ENCODE measurements at regions not wholly inside any gene's neighbourhood (a gene's known extent, or its start where the extent isn't known, plus 50 kb on each side); places are given as distances from the start of the nearest gene placed in this dataset.

- TF ChIP-seq CTCF (IDR thresholded peaks at IDR 0.05; ENCODE audit: extremely low read depth, missing control alignments) = no peak
- DNase-seq (ENCODE audit: low spot score) = no peak
Measured at GRCh38 chr5:34570721-34571676, 85.1 kb upstream of the RAI14 start.

GRCh38 chr5:34571677-34572041 is 84.5 kb upstream of the RAI14 start:
- DNase-seq (ENCODE audit: low spot score) = no peak

GRCh38 chr5:34574936-34575467 is 81.1 kb upstream of the RAI14 start:
- no peak for TF ChIP-seq CTCF (IDR thresholded peaks at IDR 0.05; ENCODE audit: extremely low read depth, missing control alignments)
- DNase-seq (ENCODE audit: low spot score) = no peak

More at GRCh38 chr5:34571677-34572041, 84.5 kb upstream of the RAI14 start:
- no peak for TF ChIP-seq CTCF (IDR thresholded peaks at IDR 0.05; ENCODE audit: extremely low read depth, missing control alignments)

GRCh38 chr5:34576891-34577666 is 79.0 kb upstream of the RAI14 start:
- TF ChIP-seq CTCF (IDR thresholded peaks at IDR 0.05; ENCODE audit: extremely low read depth, missing control alignments) = no peak
- DNase-seq (ENCODE audit: low spot score) = no peak

- no peak for TF ChIP-seq CTCF (IDR thresholded peaks at IDR 0.05; ENCODE audit: extremely low read depth, missing control alignments)
- DNase-seq (ENCODE audit: low spot score) = no peak
Measured at GRCh38 chr5:34578962-34579361, 77.2 kb upstream of the RAI14 start.

- TF ChIP-seq CTCF (IDR thresholded peaks at IDR 0.05; ENCODE audit: extremely low read depth, missing control alignments) = no peak
- no peak for DNase-seq (ENCODE audit: low spot score)
Measured at GRCh38 chr5:34580983-34581382, 75.1 kb upstream of the RAI14 start.

- no peak for DNase-seq (ENCODE audit: low spot score)
- TF ChIP-seq CTCF (IDR thresholded peaks at IDR 0.05; ENCODE audit: extremely low read depth, missing control alignments) = no peak
Measured at GRCh38 chr5:34582371-34582770, 73.8 kb upstream of the RAI14 start.

All from GM20000 (cell line).